HepG2 (cell line): ENCODE measurements at regions not wholly inside any gene's neighbourhood (a gene's known extent, or its start where the extent isn't known, plus 50 kb on each side); places are given as distances from the start of the nearest gene placed in this dataset.

ENCODE experiments used
- ATAC-seq: fragments of 200-7000 bp; cut with Tn5 transposase; 3 replicates; pipeline ENCODE4 v1.9.1; 2020; ENCODE audit warnings: mild to moderate bottlenecking, moderate library complexity
- BruUV-seq: library from RNA; stranded (reverse); fragments of 400-500 nt; replicated peaks from 2 replicates; lab custom pipeline; 2021; lab: Mats Ljungman, UMichigan
- CTCF ChIA-PET: fragments of 300-600 bp; formaldehyde crosslinking; extraction: SDS; loops from one replicate; lab custom pipeline; 2021; ENCODE audit warnings: low total read pairs, inconsistent platforms, low intra/inter-chr PET ratio; lab: Yijun Ruan, JAX
- POLR2A ChIA-PET: fragments of 350-600 bp; sonication (Branson Sonifier 250); formaldehyde crosslinking; loops from one replicate; lab custom pipeline; 2020; ENCODE audit warnings: antibody characterized with exemption, inconsistent platforms; lab: Yijun Ruan, JAX
- DNase-seq: peaks from one replicate; pipeline ENCODE4 v3.0.0-alpha.2; 2015; ENCODE audit warnings: low spot score
- FAIRE-seq: peaks from 3 replicates; lab custom pipeline; 2011; peaks lifted over from hg19 to GRCh38; lab: Jason Lieb, UNC
- H2AFZ ChIP-seq: one replicate; pipeline ENCODE4 v1.6.1; 2011; ENCODE audit warnings: low read length, inconsistent platforms
- H3K27ac ChIP-seq: fragments of 300-600 bp; 3 replicates; pipeline ENCODE4 v1.8.0; 2011; ENCODE audit warnings: mixed run types, mild to moderate bottlenecking, mixed read lengths, low read length, inconsistent platforms; ENCODE audit not compliant: insufficient read depth; ENCODE audit errors: extremely low read length
- H3K27me3 ChIP-seq, 2 experiments: fragments of 200-600 bp in 1 of 2; 2 replicates in 1 of 2; 3 replicates in 1 of 2; pipeline versions ENCODE4 v1.6.0 to v1.8.0; 2011; ENCODE audit warnings: low read length in 2 of 2, mild to moderate bottlenecking in 2 of 2, moderate library complexity in 2 of 2, inconsistent platforms in 1 of 2; ENCODE audit not compliant: insufficient read depth in 2 of 2, control insufficient read depth in 1 of 2
- H3K36me3 ChIP-seq, 2 experiments: fragments of 200-600 bp in 1 of 2; replicated peaks in 1 of 2; 2 replicates in 1 of 2; 3 replicates in 1 of 2; pipeline versions ENCODE4 v1.5.1 to v1.8.0; 2011; ENCODE audit warnings: low read length in 2 of 2, inconsistent platforms in 1 of 2; ENCODE audit not compliant: insufficient read depth in 2 of 2, control insufficient read depth in 1 of 2
- H3K4me1 ChIP-seq: 2 replicates; pipeline ENCODE4 v1.5.1; 2012; ENCODE audit warnings: low read length, inconsistent platforms; ENCODE audit not compliant: insufficient read depth
- H3K4me2 ChIP-seq: 2 replicates; pipeline ENCODE4 v1.6.0; 2011; ENCODE audit warnings: low read depth, low read length, inconsistent platforms
- H3K4me3 ChIP-seq, 3 experiments: fragments of 200-600 bp in 1 of 3; sonication (generic), shearing (Covaris generic) in 1 of 3; replicated peaks in 1 of 3; 2 replicates each; pipeline ENCODE4 v1.5.1; 2011 to 2016; ENCODE audit warnings: low read length in 3 of 3, inconsistent platforms in 2 of 3, low read depth in 2 of 3, mild to moderate bottlenecking in 2 of 3, control low read depth in 1 of 3, mixed read lengths in 1 of 3; ENCODE audit not compliant: insufficient read depth in 1 of 3
- H3K79me2 ChIP-seq: one replicate; pipeline ENCODE4 v1.6.1; 2011; ENCODE audit warnings: low read length, inconsistent platforms; ENCODE audit not compliant: insufficient read depth
- H3K9ac ChIP-seq: 2 replicates; pipeline ENCODE4 v1.6.0; 2011; ENCODE audit warnings: mild to moderate bottlenecking, low read depth, low read length, inconsistent platforms; ENCODE audit not compliant: insufficient read depth
- H3K9me3 ChIP-seq: 2 replicates; pipeline ENCODE4 v1.5.1; 2012; ENCODE audit warnings: mild to moderate bottlenecking, low read length
- H4K20me1 ChIP-seq: 2 replicates; pipeline ENCODE4 v1.6.0; 2011; ENCODE audit warnings: inconsistent platforms, mild to moderate bottlenecking, low read length, moderate library complexity; ENCODE audit not compliant: insufficient read depth
- EHMT2 ChIP-seq: fragments of 200-600 bp; sonication (generic); IDR thresholded peaks from 2 replicates; pipeline ENCODE4 v1.7.0; 2017; ENCODE audit warnings: antibody characterized with exemption, low read depth, low read length, borderline replicate concordance
- FOXK1 ChIP-seq: sonication (generic); formaldehyde crosslinking; IDR thresholded peaks from 2 replicates; pipeline ENCODE4 v1.4.0; 2020; ENCODE audit warnings: low read depth, missing genetic modification reagents, borderline replicate concordance
- KIAA2018 ChIP-seq: sonication (generic); formaldehyde crosslinking; IDR thresholded peaks from 2 replicates; pipeline ENCODE4 v1.5.0; 2020; ENCODE audit warnings: mild to moderate bottlenecking, missing genetic modification reagents, borderline replicate concordance
- MAFF ChIP-seq: IDR thresholded peaks from 2 replicates; pipeline ENCODE4 v1.6.1; 2011; ENCODE audit warnings: low read depth, low read length, improper control_type of control experiment
- NFATC3 ChIP-seq: sonication (generic); formaldehyde crosslinking; IDR thresholded peaks from 2 replicates; pipeline ENCODE4 v1.5.1; 2020; ENCODE audit warnings: mild to moderate bottlenecking, missing genetic modification reagents
- ZNF337 ChIP-seq: sonication (generic); formaldehyde crosslinking; IDR thresholded peaks from 2 replicates; pipeline ENCODE4 v1.5.1; 2020; ENCODE audit warnings: missing genetic modification reagents, low read depth, mild to moderate bottlenecking, borderline replicate concordance
- ZNF350 ChIP-seq: sonication (generic); formaldehyde crosslinking; IDR thresholded peaks from 2 replicates; pipeline ENCODE4 v1.4.0; 2020; ENCODE audit warnings: mild to moderate bottlenecking, low read depth, missing genetic modification reagents, borderline replicate concordance
- ZNF597 ChIP-seq: sonication (generic); formaldehyde crosslinking; IDR thresholded peaks from 2 replicates; pipeline ENCODE4 v1.5.0; 2020; ENCODE audit warnings: missing genetic modification reagents
- ZNF703 ChIP-seq: sonication (generic); formaldehyde crosslinking; IDR thresholded peaks from 2 replicates; pipeline ENCODE4 v1.5.1; 2020; ENCODE audit warnings: missing genetic modification reagents, mild to moderate bottlenecking, moderate library complexity, borderline replicate concordance
- WGBS: methylation state at CpG from one replicate; pipeline ENCODE4 v1.1.6; 2017; ENCODE audit warnings: low lambda C conversion rate; 5-methylcytosine and 5-hydroxymethylcytosine counted together
- in situ Hi-C: cut with HindIII; loops from 2 replicates; pipeline ENCODE4 v1.10.0; 2017; ENCODE audit warnings: low pct_unique_long_range_greater_than_20kb; ENCODE audit not compliant: extremely low pct_ligation_motif_present
- intact Hi-C: fragments of 100-400 bp; cut with micrococcal nuclease; formaldehyde crosslinking; loops from one replicate; pipeline ENCODE4 v1.10.0; 2022; ENCODE audit not compliant: unreplicated experiment
- TF ChIP-seq, protein P1 (sequence below): sonication (generic); formaldehyde crosslinking; IDR thresholded peaks from 2 replicates; pipeline ENCODE4 v1.4.0; 2020; ENCODE audit warnings: mild to moderate bottlenecking, missing genetic modification reagents

DNA sequence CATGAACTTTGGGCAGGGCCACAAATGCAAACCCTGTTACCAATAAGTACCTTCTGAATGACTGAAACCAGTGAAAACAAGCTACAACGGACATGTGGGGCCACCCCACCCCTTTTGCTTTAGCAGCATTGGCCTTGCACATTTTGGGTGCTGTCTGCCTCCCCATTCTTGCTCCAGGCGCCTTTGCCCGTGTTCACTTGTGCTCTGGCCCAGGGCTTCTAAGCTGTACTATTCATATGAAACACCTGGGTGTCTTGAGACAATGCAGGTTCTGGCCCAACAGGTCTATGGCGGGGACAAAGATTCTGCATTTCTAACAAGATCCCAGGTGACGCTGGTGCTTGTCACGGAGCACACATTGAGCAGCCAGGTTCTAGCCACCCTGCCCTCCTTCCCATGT is 96.5 kb upstream of the SDK1 start (continued):
- TF ChIP-seq, protein P1, sequence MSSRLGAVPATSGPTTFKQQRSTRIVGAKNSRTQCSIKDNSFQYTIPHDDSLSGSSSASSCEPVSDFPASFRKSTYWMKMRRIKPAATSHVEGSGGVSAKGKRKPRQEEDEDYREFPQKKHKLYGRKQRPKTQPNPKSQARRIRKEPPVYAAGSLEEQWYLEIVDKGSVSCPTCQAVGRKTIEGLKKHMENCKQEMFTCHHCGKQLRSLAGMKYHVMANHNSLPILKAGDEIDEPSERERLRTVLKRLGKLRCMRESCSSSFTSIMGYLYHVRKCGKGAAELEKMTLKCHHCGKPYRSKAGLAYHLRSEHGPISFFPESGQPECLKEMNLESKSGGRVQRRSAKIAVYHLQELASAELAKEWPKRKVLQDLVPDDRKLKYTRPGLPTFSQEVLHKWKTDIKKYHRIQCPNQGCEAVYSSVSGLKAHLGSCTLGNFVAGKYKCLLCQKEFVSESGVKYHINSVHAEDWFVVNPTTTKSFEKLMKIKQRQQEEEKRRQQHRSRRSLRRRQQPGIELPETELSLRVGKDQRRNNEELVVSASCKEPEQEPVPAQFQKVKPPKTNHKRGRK (CRISPR knock-in tag): no peak
- no peak for TF ChIP-seq NFATC3 (CRISPR knock-in tag)
- TF ChIP-seq ZNF597 (CRISPR knock-in tag): no peak

DNA sequence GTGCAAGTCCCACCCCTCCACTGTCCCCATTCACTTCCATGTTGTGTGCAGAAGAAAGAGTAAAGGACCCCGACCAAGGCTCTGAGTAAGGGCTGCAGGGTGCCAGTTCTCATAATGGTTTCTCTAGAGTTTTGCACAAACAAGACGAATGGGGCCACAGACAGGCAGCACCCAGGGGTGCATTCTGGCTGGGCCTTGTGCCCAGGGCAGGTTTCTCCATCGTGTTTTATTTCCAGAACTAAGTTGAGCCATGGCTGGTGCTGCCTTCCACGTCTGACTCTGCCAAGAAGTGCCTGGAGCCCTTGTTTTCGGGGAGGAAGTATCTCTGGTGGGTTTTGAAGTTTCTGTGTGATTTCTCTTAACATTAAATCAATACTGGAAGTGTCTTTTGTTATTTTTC is 95.0 kb upstream of the SDK1 start:
- ATAC-seq: no peak
- no peak for DNase-seq
- no peaks in the 10 kb centered on the region for H3K79me2 ChIP-seq
- no peaks in the 10 kb centered on the region for H3K27me3 ChIP-seq
- H3K4me3 ChIP-seq: no peak overlapping the region
- no peak overlapping the region for H3K4me2 ChIP-seq
- WGBS: 23% methylated on average over 4 of the region's 5 CpGs
- ChIA-PET CTCF (no interaction called here), POLR2A (no interaction called here)
- TF ChIP-seq ZNF703 (no peak), ZNF350 (no peak), ZNF337 (no peak), FOXK1 (CRISPR knock-in tag) (no peak), KIAA2018 (CRISPR knock-in tag) (no peak), MAFF (no peak), EHMT2 (no peak)
- BruUV-seq: no TSS peak
- H3K27ac ChIP-seq: no peak overlapping the region
- in situ Hi-C loops (no loop called here), intact Hi-C loops (no loop called here)
- H3K36me3 ChIP-seq: no peaks in the 10 kb centered on the region
- H3K9me3 ChIP-seq: no peaks in the 10 kb centered on the region
- H2AFZ ChIP-seq: no peak overlapping the region
- no peaks in the 10 kb centered on the region for H4K20me1 ChIP-seq
- FAIRE-seq: no peak
- H3K4me1 ChIP-seq: 0 out of 2 replicates have a peak, but pooled peaks cover under 1% of the 10 kb centered on the region
- H3K9ac ChIP-seq: no peak overlapping the region
